H1 (cell line): ENCODE measurements at regions not wholly inside any gene's neighbourhood (a gene's known extent, or its start where the extent isn't known, plus 50 kb on each side); places are given as distances from the start of the nearest gene placed in this dataset.

Experiments used
- CHD1 ChIP-seq: IDR thresholded peaks from 2 replicates; pipeline ENCODE4 v1.6.1; 2012; ENCODE audit warnings: low read depth, low read length, improper control_type of control experiment
- EP300 ChIP-seq, 2 experiments: IDR thresholded peaks; 1 replicate in 1 of 2; 2 replicates in 1 of 2; pipeline ENCODE4 v1.6.1; 2011 to 2012; ENCODE audit warnings: low read depth in 2 of 2, low read length in 2 of 2, mild to moderate bottlenecking in 2 of 2, borderline replicate concordance in 1 of 2, inconsistent platforms in 1 of 2, moderate library complexity in 1 of 2
- EZH2 ChIP-seq: fragments of 200-600 bp; sonication (generic); IDR thresholded peaks from 2 replicates; pipeline ENCODE4 v1.7.1; 2012; ENCODE audit warnings: low read depth, mild to moderate bottlenecking, moderate library complexity, low read length, inconsistent platforms; ENCODE audit not compliant: severe bottlenecking
- TF ChIP-seq, protein P1 (sequence below), 3 experiments: IDR thresholded peaks; 1 replicate in 2 of 3; 2 replicates in 1 of 3; pipeline versions ENCODE4 v1.5.1 to v1.6.1; 2011; ENCODE audit warnings: low read length in 3 of 3, mild to moderate bottlenecking in 3 of 3, inconsistent platforms in 2 of 3, low read depth in 1 of 3, moderate library complexity in 1 of 3; ENCODE audit not compliant: insufficient read depth in 1 of 3; ENCODE audit errors: control extremely low read depth in 1 of 3

DNA sequence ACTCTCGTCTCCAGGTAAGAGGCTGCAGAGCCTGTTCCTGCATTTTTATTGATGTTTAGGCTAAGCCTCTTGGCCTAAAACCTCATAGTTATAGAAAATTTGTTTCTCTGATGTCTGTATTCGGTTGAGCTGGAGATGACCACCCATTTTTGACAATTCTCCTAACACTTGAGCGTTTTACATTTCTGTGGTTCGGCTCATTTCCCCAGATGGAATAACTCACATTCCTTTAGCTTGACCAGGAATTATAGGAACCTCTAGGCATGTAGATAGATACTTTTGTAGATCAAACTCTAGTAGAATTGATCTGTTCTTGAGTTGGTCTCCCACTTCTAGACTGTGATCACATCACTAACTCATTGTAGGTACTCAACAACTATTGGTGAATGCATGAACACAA is 172.6 kb upstream of the CADM1 start:
- TF ChIP-seq EZH2 (no peak), EP300 (IDR thresholded peaks at IDR 0.05; ENCODE audit: borderline replicate concordance in 1 of 2, low read depth in 2 of 2, low read length in 2 of 2) (no peak), CHD1 (no peak)
- TF ChIP-seq, protein P1, sequence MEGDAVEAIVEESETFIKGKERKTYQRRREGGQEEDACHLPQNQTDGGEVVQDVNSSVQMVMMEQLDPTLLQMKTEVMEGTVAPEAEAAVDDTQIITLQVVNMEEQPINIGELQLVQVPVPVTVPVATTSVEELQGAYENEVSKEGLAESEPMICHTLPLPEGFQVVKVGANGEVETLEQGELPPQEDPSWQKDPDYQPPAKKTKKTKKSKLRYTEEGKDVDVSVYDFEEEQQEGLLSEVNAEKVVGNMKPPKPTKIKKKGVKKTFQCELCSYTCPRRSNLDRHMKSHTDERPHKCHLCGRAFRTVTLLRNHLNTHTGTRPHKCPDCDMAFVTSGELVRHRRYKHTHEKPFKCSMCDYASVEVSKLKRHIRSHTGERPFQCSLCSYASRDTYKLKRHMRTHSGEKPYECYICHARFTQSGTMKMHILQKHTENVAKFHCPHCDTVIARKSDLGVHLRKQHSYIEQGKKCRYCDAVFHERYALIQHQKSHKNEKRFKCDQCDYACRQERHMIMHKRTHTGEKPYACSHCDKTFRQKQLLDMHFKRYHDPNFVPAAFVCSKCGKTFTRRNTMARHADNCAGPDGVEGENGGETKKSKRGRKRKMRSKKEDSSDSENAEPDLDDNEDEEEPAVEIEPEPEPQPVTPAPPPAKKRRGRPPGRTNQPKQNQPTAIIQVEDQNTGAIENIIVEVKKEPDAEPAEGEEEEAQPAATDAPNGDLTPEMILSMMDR (IDR thresholded peaks at IDR 0.05; ENCODE audit: control extremely low read depth in 1 of 3, insufficient read depth in 1 of 3, low read depth in 1 of 3, low read length in 3 of 3): no peak
